NCI-H345 treated with DMSO at 0.1 percent for 48 hours (cell line): ENCODE measurements at regions not wholly inside any gene's neighbourhood (a gene's known extent, or its start where the extent isn't known, plus 50 kb on each side); places are given as distances from the start of the nearest gene placed in this dataset.

Experiments used
- DNase-seq: peaks from one replicate; lab custom pipeline; 2025; ENCODE audit not compliant: unreplicated experiment; lab: John Stamatoyannopoulos, UW

DNA sequence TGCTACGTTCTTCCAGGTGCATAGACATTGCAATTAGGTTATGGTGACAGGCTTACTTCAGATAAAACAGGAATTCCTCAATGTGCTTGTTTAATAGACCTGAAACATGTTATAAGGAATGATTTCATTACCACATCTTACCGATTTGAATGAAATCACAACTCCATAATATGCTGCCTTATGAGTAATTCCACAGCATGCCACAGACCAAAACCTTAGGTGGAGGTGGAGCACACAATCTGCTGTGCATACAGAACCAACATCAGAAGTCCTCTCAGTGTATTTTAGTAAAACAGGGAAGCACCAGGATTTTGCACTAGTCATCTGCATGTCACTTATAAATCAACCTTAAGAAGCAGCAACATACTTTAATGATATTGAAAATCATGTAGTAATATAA lies 148.9 kb upstream of the TSHZ2 start:
- no peak for DNase-seq

DNA sequence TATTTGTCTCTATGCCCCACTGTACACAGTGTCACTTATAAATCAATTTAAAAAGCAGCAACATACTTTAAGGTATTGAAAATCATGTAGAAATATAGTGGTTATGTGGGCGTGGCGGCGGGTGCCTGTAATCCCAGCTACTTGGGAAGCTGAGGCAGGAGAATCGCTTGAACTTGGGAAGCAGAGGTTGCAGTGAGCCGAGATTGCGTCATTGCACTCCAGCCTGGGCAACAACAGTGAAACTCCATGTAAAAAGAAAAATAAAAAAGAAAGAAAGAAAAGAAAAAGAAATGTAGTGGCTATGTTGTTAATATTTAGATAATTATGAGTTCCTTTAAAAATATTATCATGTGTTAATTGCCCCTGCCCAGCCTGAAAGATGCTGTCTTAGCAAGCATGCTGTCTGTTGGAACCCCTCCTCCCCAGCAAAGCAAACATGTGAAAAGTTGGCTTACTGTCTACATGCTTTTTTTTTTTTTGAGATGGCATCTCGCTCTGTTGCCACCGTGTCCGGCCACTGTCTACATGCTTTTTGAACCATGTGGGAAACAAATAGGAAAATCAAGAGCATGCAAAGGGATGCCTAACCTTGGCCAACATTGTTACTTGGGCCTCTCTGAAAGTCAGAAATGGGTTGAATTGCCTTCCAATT lies 151.4 kb upstream of the TSHZ2 start:
- DNase-seq: no peak

DNA sequence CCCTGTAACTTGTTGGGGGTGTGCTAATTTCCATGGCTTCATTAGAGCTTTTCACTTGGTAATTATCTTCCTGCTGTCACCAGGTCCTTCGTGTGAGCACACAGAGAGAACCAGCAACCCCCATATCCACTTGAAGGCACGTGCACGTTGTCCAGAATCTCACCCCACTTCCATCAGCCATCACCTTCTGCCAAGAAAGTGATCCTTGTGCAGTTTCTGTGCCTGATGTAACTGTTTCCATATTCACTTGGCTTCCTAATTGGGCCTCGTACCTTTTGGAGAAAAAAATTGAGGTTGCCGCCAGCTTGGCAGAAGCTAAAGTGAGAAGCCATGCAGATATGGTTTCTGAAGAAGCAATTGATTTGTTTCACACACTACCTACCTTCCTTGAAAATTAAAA lies 153.7 kb upstream of the TSHZ2 start:
- DNase-seq: no peak

DNA sequence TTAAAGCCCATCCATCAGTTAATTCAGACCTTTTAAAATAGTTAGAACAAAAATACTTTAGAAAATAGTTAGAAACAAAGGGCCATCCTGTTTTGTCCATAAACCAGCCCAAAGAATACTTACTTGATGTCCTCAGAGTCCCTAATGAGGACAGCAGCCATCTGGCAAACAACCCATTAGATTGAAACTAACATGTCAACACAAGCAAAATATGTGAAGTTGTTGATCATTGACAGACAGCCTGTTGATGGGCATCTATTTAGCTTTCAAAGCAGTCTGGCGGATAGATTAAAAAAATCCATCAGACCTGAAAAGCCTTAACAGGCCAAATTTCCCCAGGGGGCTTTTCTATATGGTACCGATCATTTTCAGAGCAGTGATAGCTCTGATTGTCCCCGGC lies 154.2 kb upstream of the TSHZ2 start:
- DNase-seq: no peak

DNA sequence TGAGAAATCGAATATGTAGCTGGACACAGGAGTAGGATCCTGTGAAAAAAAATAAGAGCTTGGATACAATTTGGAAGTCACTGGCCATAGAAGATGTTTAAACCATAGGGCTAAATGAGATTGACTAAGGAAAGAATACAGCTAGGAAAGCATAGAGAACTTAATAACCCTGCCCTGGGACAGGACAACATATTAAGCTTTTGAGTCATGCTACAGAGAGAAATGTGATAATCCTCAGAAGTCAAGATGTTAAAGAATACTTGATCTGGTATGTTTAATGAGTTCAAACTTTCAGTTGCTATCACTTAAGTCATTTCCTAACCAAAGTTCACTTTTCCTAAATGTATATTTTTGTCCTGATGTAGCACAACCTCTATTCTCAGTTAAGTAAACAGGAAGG lies 154.6 kb upstream of the TSHZ2 start:
- no peak for DNase-seq

DNA sequence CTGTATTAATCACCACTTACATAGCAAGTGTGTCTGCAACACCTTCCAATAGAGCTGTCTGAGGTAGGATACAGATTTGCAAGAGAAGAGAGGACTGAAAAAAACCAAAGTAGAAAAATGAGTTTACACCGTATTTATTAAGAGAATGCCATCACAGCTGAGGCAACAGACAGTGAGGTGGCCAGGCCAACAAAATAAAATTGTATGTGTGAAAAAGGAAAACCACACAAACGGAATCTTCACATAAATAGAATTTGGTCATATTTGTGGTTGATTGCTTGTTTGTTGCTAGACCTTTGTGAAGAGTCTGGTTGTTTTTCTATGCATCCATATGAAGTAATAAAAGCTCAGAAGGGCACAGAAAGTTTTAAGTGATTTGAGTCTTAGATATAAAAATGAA lies 157.8 kb upstream of the TSHZ2 start:
- DNase-seq: no peak

DNA sequence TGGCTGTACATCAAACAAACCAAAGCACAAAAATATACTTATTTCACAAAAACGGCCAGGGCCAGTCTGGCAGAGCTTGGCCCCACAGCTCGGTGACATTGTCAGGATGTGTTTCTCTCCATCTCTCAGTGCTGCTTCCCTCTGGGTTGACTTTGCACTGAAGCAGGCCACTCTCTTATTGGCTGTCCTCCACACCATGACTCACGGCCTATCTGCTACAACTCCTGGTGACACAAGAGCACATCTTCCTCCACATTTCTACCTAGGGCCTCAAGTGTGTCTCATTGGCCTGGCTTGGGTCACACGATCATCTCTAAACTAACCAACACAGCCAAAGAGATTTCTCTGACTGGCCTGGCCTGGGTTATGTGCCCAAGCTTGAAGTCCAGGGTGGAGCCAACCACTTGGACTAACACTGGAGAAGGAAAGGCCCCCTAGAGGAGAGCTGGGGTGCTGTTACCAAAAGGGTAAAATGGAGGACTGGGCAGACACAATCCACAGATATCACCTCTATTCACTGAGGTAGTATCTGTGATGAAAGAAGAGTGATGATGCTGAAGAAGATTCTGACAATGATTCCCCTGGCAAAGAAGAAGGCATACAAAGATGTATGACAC lies 159.8 kb upstream of the TSHZ2 start:
- no peak for DNase-seq

DNA sequence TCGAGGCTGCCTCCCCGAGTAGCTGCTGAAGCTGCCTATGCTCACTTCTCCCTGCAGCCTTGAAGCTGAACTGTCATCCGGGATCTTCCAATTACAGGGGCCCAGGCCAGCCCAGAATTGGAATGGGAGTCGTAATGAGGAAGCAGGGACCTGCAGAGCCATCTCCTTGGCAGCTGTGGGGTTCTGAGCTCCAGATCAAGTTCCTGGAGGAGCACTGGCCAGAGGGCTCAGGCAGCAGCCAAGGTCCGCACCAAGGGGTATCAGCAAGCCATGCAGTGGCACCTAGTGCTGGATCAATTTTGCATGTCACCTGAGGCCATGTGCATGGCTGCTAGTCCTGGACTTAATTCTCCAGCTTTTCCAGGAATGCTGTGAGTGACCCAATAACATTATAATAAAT lies 163.2 kb upstream of the TSHZ2 start:
- no peak for DNase-seq

DNA sequence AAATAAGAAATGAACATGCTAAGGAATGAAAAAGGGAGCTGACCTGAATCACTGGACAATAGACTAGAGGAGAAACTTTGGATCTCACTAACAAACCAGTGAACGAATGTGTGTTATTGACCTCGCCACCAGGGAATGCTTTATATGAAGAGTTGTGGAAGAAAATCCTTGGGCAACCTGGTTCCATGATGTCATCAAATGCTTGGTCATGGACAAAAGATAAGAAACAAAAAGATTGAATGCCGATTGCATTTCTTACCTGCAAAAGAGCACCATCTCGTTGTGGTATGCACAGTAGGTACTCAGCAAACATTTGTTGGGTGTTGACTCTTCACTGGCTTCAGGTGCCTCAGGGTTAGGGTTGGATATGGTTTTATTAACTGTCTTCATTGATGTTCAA lies 165.2 kb upstream of the TSHZ2 start:
- no peak for DNase-seq

DNA sequence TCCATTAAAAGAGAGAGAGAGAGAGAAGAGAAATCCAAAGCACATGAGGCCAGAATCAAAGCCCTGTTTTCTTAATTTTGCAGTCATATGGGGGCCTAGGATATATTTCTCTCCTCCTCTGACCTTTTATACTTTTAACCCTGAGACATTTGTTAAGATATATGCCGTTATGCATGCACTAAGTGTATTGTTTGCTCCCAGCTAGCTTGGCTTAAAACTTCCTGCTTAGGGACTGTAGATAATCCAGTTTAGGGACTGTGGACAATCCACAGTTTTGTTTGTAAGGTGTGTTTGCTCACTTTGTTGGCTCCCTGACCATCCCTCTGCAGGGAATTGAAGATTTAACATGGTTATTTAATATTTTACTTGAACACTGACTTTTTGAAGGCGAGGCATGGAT lies 166.3 kb upstream of the TSHZ2 start:
- no peak for DNase-seq

DNA sequence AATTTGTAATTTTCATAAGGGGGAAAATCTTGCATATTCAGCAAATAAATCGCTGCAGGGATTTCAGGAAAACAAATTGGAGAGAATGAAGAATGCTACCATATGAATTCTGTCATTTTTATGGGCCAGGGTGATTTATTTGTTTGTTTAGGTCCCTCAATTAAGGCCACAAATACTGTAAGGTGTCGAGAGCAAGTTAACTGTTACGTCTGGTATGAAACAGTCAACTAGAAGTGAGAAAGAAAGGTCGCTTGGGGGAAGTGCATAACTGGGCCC lies 166.9 kb upstream of the TSHZ2 start:
- DNase-seq: no peak

DNA sequence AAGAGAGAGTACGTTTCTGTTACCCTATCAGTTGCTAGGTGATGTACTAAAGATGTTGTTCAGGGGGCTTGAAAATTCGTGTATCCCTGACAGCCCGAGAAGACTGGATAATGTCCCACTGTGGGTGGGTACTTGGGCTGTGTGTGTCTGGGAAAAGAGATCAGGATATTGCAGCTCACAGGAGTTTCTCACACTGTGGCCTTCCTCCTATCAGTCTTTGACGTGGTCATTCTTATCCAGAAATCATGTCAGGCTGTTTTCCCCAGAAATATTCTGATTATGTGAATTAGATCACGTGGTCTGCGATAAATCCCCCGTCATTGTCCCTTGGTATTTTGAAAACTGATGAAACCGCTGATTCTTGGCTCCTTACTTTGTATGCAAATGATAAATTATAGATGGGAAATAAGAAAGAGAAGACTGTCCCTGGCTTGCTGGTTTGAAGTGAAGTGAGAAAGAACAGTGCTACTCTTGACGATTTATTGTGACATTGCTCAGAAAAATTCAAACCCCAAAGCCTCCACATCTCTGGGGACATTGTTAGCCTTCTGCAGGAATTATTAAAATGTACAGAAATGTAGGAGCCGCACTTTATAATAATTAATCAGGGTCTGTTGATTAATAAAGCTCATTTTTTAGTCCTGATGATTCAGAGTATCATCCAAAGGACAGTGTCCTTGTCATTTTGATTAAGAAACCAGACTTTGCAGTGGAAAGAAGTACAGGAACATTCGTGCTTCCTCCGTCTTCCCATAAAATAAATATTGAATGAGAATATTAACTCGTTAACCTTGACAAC lies 167.5 kb upstream of the TSHZ2 start:
- no peak for DNase-seq

DNA sequence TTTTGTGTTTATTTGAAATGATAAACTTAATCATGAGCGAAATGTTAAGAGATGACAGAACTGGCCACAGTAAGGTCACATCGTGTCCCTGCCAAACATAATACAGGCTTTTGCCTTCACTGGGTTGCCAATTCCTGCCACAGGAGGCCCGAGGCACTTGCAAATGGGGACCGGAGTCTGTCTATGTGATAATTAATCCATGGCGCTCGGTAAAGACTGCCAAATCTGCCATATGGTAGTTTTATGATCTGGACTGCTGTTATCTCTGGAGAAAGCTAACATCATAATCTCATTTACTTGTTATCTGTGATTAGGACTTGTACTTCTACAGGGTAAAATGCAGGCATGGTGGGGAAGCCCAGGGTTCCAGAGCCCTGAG lies 170.5 kb upstream of the TSHZ2 start:
- no peak for DNase-seq

DNA sequence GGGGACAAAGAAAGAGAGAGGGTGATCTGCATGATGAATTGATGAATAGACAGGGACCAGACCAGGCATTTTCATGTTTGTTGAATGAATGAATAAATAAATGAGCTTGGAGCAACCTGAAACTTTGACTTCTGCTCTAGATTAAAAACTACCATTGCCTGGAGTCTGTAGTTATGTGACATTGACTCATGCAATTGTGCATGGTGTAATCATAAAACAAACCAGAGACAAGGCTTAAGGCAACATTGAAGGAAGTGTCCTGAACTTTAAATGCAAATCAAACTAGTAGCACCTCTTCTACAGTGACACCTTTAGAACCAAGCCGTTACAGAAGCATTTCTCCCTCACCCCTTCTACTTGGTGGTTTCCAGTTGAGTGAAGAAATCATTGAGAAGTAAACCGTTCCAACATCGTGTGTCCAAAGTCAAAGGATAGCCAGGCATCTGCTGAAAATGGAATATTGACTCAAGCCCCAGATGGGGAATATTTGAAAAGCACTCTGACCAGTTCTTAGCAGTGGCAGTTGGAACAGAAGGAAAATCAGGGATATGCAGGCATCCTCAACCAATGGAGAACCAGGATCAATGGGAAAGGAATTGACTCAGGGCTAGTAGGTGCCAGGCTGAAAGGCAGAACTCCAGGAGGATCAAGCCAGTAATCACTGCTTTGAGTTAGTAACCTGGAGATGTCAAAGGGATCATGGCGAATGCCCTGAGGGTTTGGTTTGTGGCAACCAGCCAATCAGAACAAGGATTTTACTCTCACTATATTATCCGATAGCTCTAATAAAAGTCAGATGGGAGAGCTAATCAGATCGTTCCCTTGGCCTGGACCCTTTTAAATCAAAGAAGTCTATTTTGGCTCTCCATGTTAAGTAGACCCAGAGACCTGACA lies 171.2 kb upstream of the TSHZ2 start:
- no peak for DNase-seq

DNA sequence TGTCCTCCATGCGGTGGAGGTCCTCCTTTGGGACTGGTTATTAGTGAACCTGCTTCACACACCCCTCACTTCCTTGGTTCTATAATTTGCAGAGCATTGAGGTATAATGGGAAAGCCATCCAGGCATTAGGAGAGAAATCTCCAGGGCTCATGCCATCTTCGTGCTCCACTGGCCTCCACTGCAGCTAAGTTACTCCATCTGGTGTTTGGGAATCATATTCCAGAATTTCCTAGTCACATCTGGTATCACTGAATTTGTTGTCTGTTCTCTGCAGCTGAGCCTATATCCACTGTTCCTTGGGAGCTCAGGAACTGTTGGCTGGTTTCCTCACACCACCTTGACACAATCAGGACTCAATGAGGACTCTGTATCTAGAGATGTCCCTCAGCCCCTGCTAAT lies 173.0 kb upstream of the TSHZ2 start:
- no peak for DNase-seq

DNA sequence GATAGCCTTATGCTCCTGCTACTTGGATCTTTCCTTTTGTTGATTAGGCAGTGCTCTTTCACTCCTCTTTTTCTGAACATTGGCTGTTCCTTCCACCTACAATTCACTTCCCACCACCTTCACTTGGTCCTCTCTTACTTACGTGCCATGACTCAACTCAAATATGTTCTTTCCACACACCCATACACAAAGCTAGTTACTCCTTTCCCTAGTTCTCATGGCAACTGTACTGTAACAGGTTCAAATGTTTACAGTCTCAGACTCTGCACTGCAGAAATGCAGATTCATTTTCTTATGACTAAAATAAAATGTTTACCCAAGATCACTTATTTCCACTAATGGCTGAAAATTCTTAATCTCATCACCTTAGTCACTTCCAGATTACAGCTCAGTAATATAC lies 174.0 kb upstream of the TSHZ2 start:
- no peak for DNase-seq

DNA sequence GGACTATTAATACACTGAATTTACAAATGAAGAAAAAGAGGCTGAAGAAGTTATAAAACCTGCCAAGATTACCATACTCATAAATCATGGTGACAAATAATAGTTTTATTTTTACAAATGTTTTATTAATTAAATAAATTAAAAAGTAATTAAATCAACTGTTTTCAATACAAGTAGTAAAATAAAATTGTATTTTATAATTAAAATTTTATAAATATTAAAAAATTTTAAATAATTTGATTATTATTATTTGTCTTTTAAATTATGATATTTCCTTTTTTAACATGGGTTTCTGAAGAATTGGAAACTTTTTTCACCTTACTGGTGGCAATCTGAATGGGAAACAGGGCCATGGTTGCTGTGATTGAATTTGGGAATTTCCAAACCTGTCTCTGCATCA lies 177.3 kb upstream of the TSHZ2 start:
- no peak for DNase-seq

DNA sequence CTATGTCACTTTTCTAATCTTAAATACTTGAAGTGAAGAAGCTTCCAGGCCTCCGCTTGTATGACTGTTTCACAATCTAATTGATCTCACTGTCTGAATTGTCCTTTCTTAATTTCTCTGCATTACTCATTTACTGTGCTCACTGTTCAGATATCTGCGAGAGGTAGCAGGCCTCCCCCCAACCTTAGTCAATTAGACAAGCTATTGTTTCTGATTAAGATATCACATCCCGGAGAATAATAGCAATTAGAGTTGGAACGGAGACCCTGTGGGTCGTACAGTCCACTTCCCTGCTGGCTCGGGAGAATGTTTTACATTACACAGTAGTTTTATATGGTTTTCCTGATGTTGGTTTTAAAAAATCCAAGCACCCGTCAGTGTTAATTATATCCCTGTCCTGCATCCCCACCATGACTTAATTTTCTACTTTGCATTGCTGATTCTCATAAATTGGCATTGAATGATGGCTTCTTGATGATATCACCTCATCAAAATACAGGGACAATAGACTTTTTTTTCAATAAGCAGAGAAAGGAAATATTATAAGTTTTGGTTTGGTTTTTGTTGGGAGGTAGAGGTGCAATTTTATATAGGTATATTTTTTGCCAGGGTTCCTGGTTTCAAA lies 178.7 kb upstream of the TSHZ2 start:
- no peak for DNase-seq

DNA sequence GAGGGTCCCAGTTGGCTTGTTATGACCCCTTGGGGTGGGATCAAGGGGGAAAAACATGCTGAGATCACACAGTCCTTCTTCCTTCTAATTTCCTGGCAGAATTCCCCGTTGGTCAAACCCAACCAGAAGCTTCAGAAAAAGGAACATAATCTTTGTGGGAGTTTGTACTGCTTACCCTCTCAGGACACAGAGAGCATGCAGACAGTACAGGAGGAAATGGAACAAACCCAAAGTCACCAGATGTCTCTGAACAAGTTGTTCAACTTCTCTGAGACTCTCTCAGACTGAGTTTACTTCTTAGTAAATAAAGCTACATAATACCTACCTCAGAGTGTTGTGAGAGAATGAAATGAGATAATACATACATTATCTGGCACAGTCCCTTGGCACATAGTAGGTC lies 181.1 kb upstream of the TSHZ2 start:
- no peak for DNase-seq

DNA sequence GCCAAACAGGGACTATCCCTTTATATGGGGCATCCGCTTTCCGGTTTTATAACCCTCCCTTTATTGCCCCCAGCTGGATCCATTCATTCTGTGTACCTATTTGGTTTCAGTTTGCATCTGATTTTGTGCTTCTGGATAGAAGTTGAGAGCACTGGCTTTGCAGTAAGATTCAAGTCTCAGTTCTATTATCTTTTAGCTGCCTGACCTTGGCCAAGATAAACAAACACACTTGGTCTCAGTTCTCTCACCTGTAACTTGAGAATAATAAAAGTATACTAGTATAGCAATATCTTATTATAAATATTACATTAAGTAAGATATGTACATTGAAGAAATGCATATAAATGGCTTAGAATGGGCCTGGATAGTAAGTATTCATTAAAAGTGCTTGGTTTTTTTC lies 182.4 kb upstream of the TSHZ2 start:
- DNase-seq: no peak

DNA sequence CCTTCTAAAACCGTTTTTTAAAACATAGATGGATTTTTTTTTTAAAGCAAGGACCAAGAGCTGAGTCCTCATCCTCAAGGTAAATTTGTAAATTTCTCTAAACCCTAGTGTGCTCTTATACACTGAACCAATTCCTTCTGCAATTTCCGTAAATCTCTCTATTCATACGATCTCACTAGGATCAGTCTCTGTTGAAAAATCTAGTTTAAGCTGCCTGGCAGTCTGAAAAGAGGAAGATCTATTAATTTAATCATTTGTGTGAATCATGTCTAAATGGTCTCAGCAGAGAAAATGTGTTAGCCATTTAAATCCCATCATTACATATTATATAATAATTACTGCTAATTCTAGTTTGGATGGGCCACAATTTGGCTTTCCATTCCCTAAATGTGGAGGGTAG lies 184.2 kb upstream of the TSHZ2 start:
- no peak for DNase-seq
